Right lung (tissue), 2 donors: ENCODE measurements at regions not wholly inside any gene's neighbourhood (a gene's known extent, or its start where the extent isn't known, plus 50 kb on each side); places are given as distances from the start of the nearest gene placed in this dataset.

ENCODE experiments used
- DNase-seq, 2 donors: peaks; one replicate each; pipeline ENCODE4 v3.0.0-alpha.2; 2013

GRCh38 chr16:74232806-74233465 lies 63.7 kb upstream of the PSMD7 start:
- no peak for DNase-seq

GRCh38 chr16:74230126-74230525 lies 66.5 kb upstream of the PSMD7 start:
- DNase-seq: no peak

- DNase-seq: peak; percentile 43 to 50
Observed at GRCh38 chr16:74226338-74226954, 70.2 kb upstream of the PSMD7 start.

- DNase-seq: peak; percentile 38 to 48
Observed at GRCh38 chr16:74224828-74225612, 71.6 kb upstream of the PSMD7 start.

GRCh38 chr16:74221828-74222227 lies 74.8 kb upstream of the PSMD7 start:
- DNase-seq: no peak

- DNase-seq: no peak
Observed at GRCh38 chr16:74219706-74220105, 76.9 kb upstream of the PSMD7 start.

- DNase-seq: no peak
Observed at GRCh38 chr16:74218871-74219270, 77.7 kb upstream of the PSMD7 start.

- DNase-seq: no peak
Observed at GRCh38 chr16:74216319-74216718, 80.3 kb upstream of the PSMD7 start.

GRCh38 chr16:74215249-74215648 lies 81.4 kb upstream of the PSMD7 start:
- DNase-seq: no peak

GRCh38 chr16:74213372-74213771 lies 83.2 kb upstream of the PSMD7 start:
- no peak for DNase-seq

GRCh38 chr16:74210245-74210644 lies 86.4 kb upstream of the PSMD7 start:
- no peak for DNase-seq

GRCh38 chr16:74202009-74202408 lies 94.6 kb upstream of the PSMD7 start:
- DNase-seq: no peak

GRCh38 chr16:74201576-74201975 lies 95.0 kb upstream of the PSMD7 start:
- no peak for DNase-seq

GRCh38 chr16:74200921-74201320 lies 95.7 kb upstream of the PSMD7 start:
- no peak for DNase-seq

GRCh38 chr16:74199842-74200124 lies 96.8 kb upstream of the PSMD7 start:
- no peak for DNase-seq

GRCh38 chr16:74199066-74199841 lies 97.4 kb upstream of the PSMD7 start:
- DNase-seq: no peak

GRCh38 chr16:74192281-74192797 lies 104.3 kb upstream of the PSMD7 start:
- DNase-seq: no peak

GRCh38 chr16:74190292-74190691 lies 106.3 kb upstream of the PSMD7 start:
- no peak for DNase-seq

- DNase-seq: no peak
Observed at GRCh38 chr16:74188856-74189255, 107.8 kb upstream of the PSMD7 start.

GRCh38 chr16:74186561-74186971 lies 110.0 kb upstream of the PSMD7 start:
- DNase-seq: peak; percentile 55 to 75

- no peak for DNase-seq
Observed at GRCh38 chr16:74184839-74185238, 111.8 kb upstream of the PSMD7 start.
